ENCODE measurements at regions not wholly inside any gene's neighbourhood (a gene's known extent, or its start where the extent isn't known, plus 50 kb on each side); places are given as distances from the start of the nearest gene placed in this dataset.

GRCh38 chr2:62447411-62447810, 58.6 kb downstream of the TMEM17 start:
- H3K4me1 ChIP-seq, result peaks cover 22% of the 10 kb centered on the region
- no peaks in the 10 kb centered on the region for H3K27me3 ChIP-seq
- H3K27ac ChIP-seq, result no peak overlapping the region
- peak overlapping the region; percentile 3 for H3K4me3 ChIP-seq
- WGBS, result 81% methylated on average over 3 of the region's 3 CpGs
- no peaks in the 10 kb centered on the region for H3K36me3 ChIP-seq
- DNase-seq (ENCODE audit: low spot score in 2 of 2), result no peak
- H3K9me3 ChIP-seq, result no peaks in the 10 kb centered on the region
- TF ChIP-seq EP300 (IDR thresholded peaks at IDR 0.05) (no peak), CTCF (IDR thresholded peaks at IDR 0.05) (no peak), POLR2A (IDR thresholded peaks at IDR 0.05) (no peak), POLR2AphosphoS5 (IDR thresholded peaks at IDR 0.05) (no peak)

- Histone ChIP-seq H3K4me1 (peaks cover 22% of the 10 kb centered on the region), H3K4me3 (peak overlapping the region; percentile 13), H3K27me3 (no peaks in the 10 kb centered on the region), H3K27ac (no peak overlapping the region), H3K36me3 (no peaks in the 10 kb centered on the region), H3K9me3 (no peaks in the 10 kb centered on the region)
- DNase-seq (ENCODE audit: low spot score in 2 of 2), result no peak
- WGBS, result 78% methylated on average over 1 of the region's 1 CpG
- TF ChIP-seq POLR2A (IDR thresholded peaks at IDR 0.05), result no peak
- TF ChIP-seq POLR2AphosphoS5 (IDR thresholded peaks at IDR 0.05), result no peak
- TF ChIP-seq CTCF (IDR thresholded peaks at IDR 0.05), result no peak
- no peak for TF ChIP-seq EP300 (IDR thresholded peaks at IDR 0.05)
These were observed 59.5 kb downstream of the TMEM17 start for GRCh38 chr2:62446491-62446890.

- H3K4me3 ChIP-seq, result peak overlapping the region; percentile 34
- H3K4me1 ChIP-seq, result peaks cover 13% of the 10 kb centered on the region
- WGBS, result 83% methylated on average over 3 of the region's 4 CpGs
- no peaks in the 10 kb centered on the region for H3K27me3 ChIP-seq
- H3K27ac ChIP-seq, result no peak overlapping the region
- H3K36me3 ChIP-seq, result no peaks in the 10 kb centered on the region
- H3K9me3 ChIP-seq, result no peaks in the 10 kb centered on the region
- TF ChIP-seq POLR2AphosphoS5 (IDR thresholded peaks at IDR 0.05) (no peak), EP300 (IDR thresholded peaks at IDR 0.05) (no peak), POLR2A (IDR thresholded peaks at IDR 0.05) (no peak), CTCF (IDR thresholded peaks at IDR 0.05) (no peak)
- no peak for DNase-seq (ENCODE audit: low spot score in 2 of 2)
These were observed 62.1 kb downstream of the TMEM17 start for GRCh38 chr2:62443886-62444285.

- WGBS, result 58% methylated on average over 4 of the region's 4 CpGs
- no peak for DNase-seq (ENCODE audit: low spot score in 2 of 2)
- Histone ChIP-seq H3K4me3 (peak overlapping the region; percentile 34), H3K27me3 (no peaks in the 10 kb centered on the region), H3K9me3 (no peaks in the 10 kb centered on the region), H3K36me3 (no peaks in the 10 kb centered on the region), H3K4me1 (peaks cover 13% of the 10 kb centered on the region), H3K27ac (peak overlapping the region; percentile 32)
- TF ChIP-seq CTCF (IDR thresholded peaks at IDR 0.05) (no peak), POLR2AphosphoS5 (IDR thresholded peaks at IDR 0.05) (no peak), POLR2A (IDR thresholded peaks at IDR 0.05) (no peak), EP300 (IDR thresholded peaks at IDR 0.05) (no peak)
These were observed 62.5 kb downstream of the TMEM17 start for GRCh38 chr2:62443471-62443870.

- peak overlapping the region; percentile 32 for H3K27ac ChIP-seq
- WGBS, result 39% methylated on average over 6 of the region's 6 CpGs
- no peaks in the 10 kb centered on the region for H3K9me3 ChIP-seq
- no peaks in the 10 kb centered on the region for H3K27me3 ChIP-seq
- no peaks in the 10 kb centered on the region for H3K36me3 ChIP-seq
- TF ChIP-seq POLR2A (IDR thresholded peaks at IDR 0.05), result no peak
- no peak for TF ChIP-seq EP300 (IDR thresholded peaks at IDR 0.05)
- no peak for TF ChIP-seq POLR2AphosphoS5 (IDR thresholded peaks at IDR 0.05)
- TF ChIP-seq CTCF (IDR thresholded peaks at IDR 0.05), result no peak
- H3K4me3 ChIP-seq, result peak overlapping the region; percentile 34
- H3K4me1 ChIP-seq, result peaks cover 11% of the 10 kb centered on the region
- no peak for DNase-seq (ENCODE audit: low spot score in 2 of 2)
These were observed 64.2 kb downstream of the TMEM17 start for GRCh38 chr2:62441824-62442223.
